HCT116 (cell line): ENCODE measurements at regions not wholly inside any gene's neighbourhood (a gene's known extent, or its start where the extent isn't known, plus 50 kb on each side); places are given as distances from the start of the nearest gene placed in this dataset.

ENCODE experiments used
- ATAC-seq: fragments of 200-7000 bp; cut with Tn5 transposase; 2 replicates; pipeline ENCODE4 v1.9.1; 2020; ENCODE audit warnings: mild to moderate bottlenecking, moderate library complexity
- BruUV-seq: library from RNA; stranded (reverse); fragments of 400-500 nt; replicated peaks from 2 replicates; lab custom pipeline; 2021; lab: Mats Ljungman, UMichigan
- CTCF ChIA-PET: fragments of 300-600 bp; sonication (Branson Sonifier 250); formaldehyde crosslinking; loops from one replicate; lab custom pipeline; 2021; ENCODE audit warnings: antibody characterized with exemption; lab: Charles Lee
- POLR2A ChIA-PET: fragments of 300-600, 350-600 bp; sonication (Branson Sonifier 250); formaldehyde crosslinking; loops from one replicate; lab custom pipeline; 2021; ENCODE audit warnings: antibody characterized with exemption; lab: Charles Lee
- RAD21 ChIA-PET, 2 experiments: fragments of 300-600 bp; sonication (Branson Sonifier 250); formaldehyde crosslinking; loops; one replicate each; lab custom pipeline; 2023; ENCODE audit warnings: low total read pairs in 2 of 2; ENCODE audit not compliant: uncharacterized antibody in 2 of 2, unreplicated experiment in 2 of 2, low non-redundant PET in 1 of 2; lab: Charles Lee
- DNase-seq: peaks from one replicate; pipeline ENCODE4 v3.0.0-alpha.2; 2010; ENCODE audit warnings: low read depth, low spot score
- H2AFZ ChIP-seq: fragments of 200-600 bp; shearing (Covaris generic), sonication (generic); 2 replicates; pipeline ENCODE4 v1.6.1; 2017; ENCODE audit warnings: low read depth, mixed run types, mixed read lengths, antibody characterized with exemption, low read length; ENCODE audit not compliant: poor library complexity, severe bottlenecking
- H3K27ac ChIP-seq: 2 replicates; pipeline ENCODE4 v1.5.1; 2012; ENCODE audit warnings: low read depth, low read length
- H3K27me3 ChIP-seq: fragments of 200-600 bp; sonication (generic); 2 replicates; pipeline ENCODE4 v1.6.1; 2016; ENCODE audit warnings: mixed run types, low read length, mixed read lengths; ENCODE audit not compliant: insufficient read depth
- H3K36me3 ChIP-seq, 2 experiments: fragments of 200-500 bp in 1 of 2; fragments of 200-600 bp in 1 of 2; sonication (Bioruptor generic) in 1 of 2; sonication (generic) in 1 of 2; 2 replicates each; pipeline versions ENCODE4 v1.5.1 to v1.6.1; 2014 to 2016; ENCODE audit warnings: low read length in 2 of 2, inconsistent platforms in 1 of 2, mixed read lengths in 1 of 2, mixed run types in 1 of 2; ENCODE audit not compliant: insufficient read depth in 2 of 2, control insufficient read depth in 1 of 2
- H3K4me1 ChIP-seq, 2 experiments: fragments of 200-600 bp in 1 of 2; sonication (generic) in 1 of 2; 2 replicates each; pipeline versions ENCODE4 v1.5.1 to v1.6.1; 2012 to 2017; ENCODE audit warnings: low read length in 2 of 2, inconsistent platforms in 1 of 2, mild to moderate bottlenecking in 1 of 2, mixed read lengths in 1 of 2, mixed run types in 1 of 2, moderate library complexity in 1 of 2; ENCODE audit not compliant: insufficient read depth in 2 of 2, control insufficient read depth in 1 of 2
- H3K4me2 ChIP-seq: fragments of 200-600 bp; sonication (generic); 2 replicates; pipeline ENCODE4 v1.6.1; 2017; ENCODE audit warnings: mixed run types, low read length, mixed read lengths
- H3K4me3 ChIP-seq, 2 experiments: fragments of 200-600 bp in 1 of 2; sonication (generic) in 1 of 2; replicated peaks in 1 of 2; 2 replicates each; pipeline ENCODE4 v1.5.1; 2011 to 2016; ENCODE audit warnings: low read length in 2 of 2, control low read depth in 1 of 2, low read depth in 1 of 2, mild to moderate bottlenecking in 1 of 2, mixed read lengths in 1 of 2, mixed run types in 1 of 2
- H3K79me2 ChIP-seq: fragments of 200-600 bp; sonication (generic); 2 replicates; pipeline ENCODE4 v1.6.1; 2017; ENCODE audit warnings: mild to moderate bottlenecking, mixed run types, low read length, moderate library complexity, mixed read lengths; ENCODE audit not compliant: insufficient read depth
- H3K9ac ChIP-seq: fragments of 200-600 bp; sonication (generic); 2 replicates; pipeline ENCODE4 v1.6.1; 2016; ENCODE audit warnings: low read length, mixed read lengths
- H3K9me2 ChIP-seq: fragments of 200-600 bp; sonication (generic), shearing (Covaris generic); 2 replicates; pipeline ENCODE4 v1.6.1; 2017; ENCODE audit warnings: mixed run types, mild to moderate bottlenecking, moderate library complexity; ENCODE audit not compliant: insufficient read depth
- H3K9me3 ChIP-seq, 2 experiments: fragments of 200-500 bp in 1 of 2; fragments of 200-600 bp in 1 of 2; sonication (Bioruptor generic) in 1 of 2; sonication (generic) in 1 of 2; 2 replicates each; pipeline ENCODE4 v1.6.1; 2014 to 2017; ENCODE audit warnings: low read length in 2 of 2, mixed read lengths in 2 of 2, inconsistent platforms in 1 of 2, low read depth in 1 of 2, mild to moderate bottlenecking in 1 of 2, mixed run types in 1 of 2, moderate library complexity in 1 of 2; ENCODE audit not compliant: control insufficient read depth in 1 of 2, insufficient read depth in 1 of 2
- H4K20me1 ChIP-seq: fragments of 200-600 bp; sonication (generic), shearing (Covaris generic); 2 replicates; pipeline ENCODE4 v1.6.1; 2017; ENCODE audit warnings: mixed run types, mild to moderate bottlenecking, moderate library complexity; ENCODE audit not compliant: insufficient read depth
- ATF3 ChIP-seq: IDR thresholded peaks from 2 replicates; pipeline ENCODE4 v1.6.1; 2012
- EGR1 ChIP-seq: IDR thresholded peaks from 2 replicates; pipeline ENCODE4 v1.6.1; 2012; ENCODE audit warnings: low read depth
- ELF1 ChIP-seq: IDR thresholded peaks from 2 replicates; pipeline ENCODE4 v1.6.1; 2012; ENCODE audit warnings: low read depth, borderline replicate concordance
- EZH2phosphoT487 ChIP-seq: fragments of 200-600 bp; IDR thresholded peaks from 2 replicates; pipeline ENCODE4 v1.6.1; 2018; ENCODE audit warnings: antibody characterized with exemption, borderline replicate concordance
- JUND ChIP-seq: IDR thresholded peaks from 2 replicates; pipeline ENCODE4 v1.6.1; 2012
- MAX ChIP-seq: IDR thresholded peaks from 2 replicates; pipeline ENCODE4 v1.6.1; 2012
- POLR2A ChIP-seq: IDR thresholded peaks from 2 replicates; pipeline ENCODE4 v1.7.0; 2011; ENCODE audit warnings: borderline replicate concordance; ENCODE audit not compliant: insufficient read depth, insufficient read length; ENCODE audit errors: extremely low read depth
- POLR2AphosphoS5 ChIP-seq: IDR thresholded peaks from 2 replicates; pipeline ENCODE4 v1.6.1; 2011; ENCODE audit warnings: mild to moderate bottlenecking, low read depth, low read length, moderate library complexity
- RAD21 ChIP-seq: IDR thresholded peaks from 2 replicates; pipeline ENCODE4 v1.6.1; 2012; ENCODE audit warnings: low read depth, mild to moderate bottlenecking
- REST ChIP-seq: IDR thresholded peaks from 2 replicates; pipeline ENCODE4 v1.6.1; 2012; ENCODE audit warnings: low read depth
- SIN3A ChIP-seq: IDR thresholded peaks from 2 replicates; pipeline ENCODE4 v1.6.1; 2012; ENCODE audit warnings: low read depth
- SP1 ChIP-seq: IDR thresholded peaks from 2 replicates; pipeline ENCODE4 v1.6.1; 2012; ENCODE audit warnings: low read depth
- SRF ChIP-seq: IDR thresholded peaks from 2 replicates; pipeline ENCODE4 v1.6.1; 2012; ENCODE audit warnings: low read depth
- TCF7L2 ChIP-seq: IDR thresholded peaks from 2 replicates; pipeline ENCODE4 v1.7.0; 2011; ENCODE audit warnings: borderline replicate concordance, inconsistent platforms; ENCODE audit not compliant: insufficient read depth, insufficient read length; ENCODE audit errors: extremely low read depth
- intact Hi-C: fragments of 100-400 bp; cut with micrococcal nuclease; formaldehyde crosslinking; loops from 2 replicates; pipeline ENCODE4 v1.10.0; 2022

- no peak for TF ChIP-seq REST
- no peak for TF ChIP-seq ATF3
- no peak for TF ChIP-seq ELF1
- TF ChIP-seq TCF7L2, result no peak
- no peak for TF ChIP-seq SP1
- no peak for TF ChIP-seq POLR2A
- no peak for TF ChIP-seq EGR1
These were observed 61.0 kb upstream of the EXOC1L start (continued) for GRCh38 chr4:55758570-55758969.

GRCh38 chr4:55762819-55763218, 56.8 kb upstream of the EXOC1L start:
- Histone ChIP-seq H3K9ac (no peak overlapping the region), H3K4me3 (no peak overlapping the region), H3K79me2 (no peaks in the 10 kb centered on the region), H3K27ac (no peak overlapping the region), H3K4me2 (no peak overlapping the region), H3K36me3 (no peaks in the 10 kb centered on the region), H3K9me3 (no peaks in the 10 kb centered on the region), H3K27me3 (no peaks in the 10 kb centered on the region), H2AFZ (no peak overlapping the region), H3K9me2 (no peaks in the 10 kb centered on the region), H3K4me1 (no peaks in the 10 kb centered on the region), H4K20me1 (no peaks in the 10 kb centered on the region)
- DNase-seq (no peak), ATAC-seq (no peak)
- RAD21 ChIA-PET, result no interaction called here
- TF ChIP-seq RAD21 (no peak), TCF7L2 (no peak), ATF3 (no peak), MAX (no peak), JUND (no peak), EZH2phosphoT487 (no peak), SP1 (no peak), POLR2AphosphoS5 (no peak), SIN3A (no peak), SRF (no peak)
- intact Hi-C loops, result no loop called here
- no TSS peak for BruUV-seq
- CTCF ChIA-PET, result no interaction called here
- POLR2A ChIA-PET, result no interaction called here
